VCaP (cell line): ENCODE measurements at regions not wholly inside any gene's neighbourhood (a gene's known extent, or its start where the extent isn't known, plus 50 kb on each side); places are given as distances from the start of the nearest gene placed in this dataset.
"Not testable (repeated sequence)": the region's sequence is repeated elsewhere in the genome, so short reads cannot be mapped to it uniquely, and the experiment has no call there.

Source experiments
- H3K27ac ChIP-seq: fragments of 450-650 bp; 2 replicates; pipeline ENCODE4 v1.5.1; 2017
- TF ChIP-seq, protein P1 (sequence below): fragments of 450-650 bp; conservative IDR thresholded peaks from 2 replicates; pipeline ENCODE4 v1.5.1; 2017; ENCODE audit warnings: mild to moderate bottlenecking, moderate library complexity

DNA sequence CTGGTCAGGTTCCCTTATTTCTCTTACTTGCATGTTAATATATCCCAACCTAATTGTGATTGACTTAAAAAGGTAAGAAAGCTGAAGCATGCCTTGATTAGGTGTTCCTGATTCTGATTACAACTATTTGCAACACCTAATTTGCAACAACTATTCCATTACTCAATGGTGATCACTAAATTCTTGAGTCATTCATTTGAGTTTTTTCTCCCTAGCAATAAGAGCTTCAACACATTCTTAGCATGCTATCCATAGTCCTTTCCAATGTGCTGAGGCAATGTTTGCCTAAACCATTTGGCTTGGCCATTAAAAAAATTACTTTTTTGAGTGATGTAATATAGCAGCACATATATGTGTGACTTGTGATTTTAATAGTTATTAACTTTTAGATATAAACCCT, 851.4 kb downstream of the TRAM1L1 start:
- no peak overlapping the region for H3K27ac ChIP-seq
- TF ChIP-seq, protein P1, sequence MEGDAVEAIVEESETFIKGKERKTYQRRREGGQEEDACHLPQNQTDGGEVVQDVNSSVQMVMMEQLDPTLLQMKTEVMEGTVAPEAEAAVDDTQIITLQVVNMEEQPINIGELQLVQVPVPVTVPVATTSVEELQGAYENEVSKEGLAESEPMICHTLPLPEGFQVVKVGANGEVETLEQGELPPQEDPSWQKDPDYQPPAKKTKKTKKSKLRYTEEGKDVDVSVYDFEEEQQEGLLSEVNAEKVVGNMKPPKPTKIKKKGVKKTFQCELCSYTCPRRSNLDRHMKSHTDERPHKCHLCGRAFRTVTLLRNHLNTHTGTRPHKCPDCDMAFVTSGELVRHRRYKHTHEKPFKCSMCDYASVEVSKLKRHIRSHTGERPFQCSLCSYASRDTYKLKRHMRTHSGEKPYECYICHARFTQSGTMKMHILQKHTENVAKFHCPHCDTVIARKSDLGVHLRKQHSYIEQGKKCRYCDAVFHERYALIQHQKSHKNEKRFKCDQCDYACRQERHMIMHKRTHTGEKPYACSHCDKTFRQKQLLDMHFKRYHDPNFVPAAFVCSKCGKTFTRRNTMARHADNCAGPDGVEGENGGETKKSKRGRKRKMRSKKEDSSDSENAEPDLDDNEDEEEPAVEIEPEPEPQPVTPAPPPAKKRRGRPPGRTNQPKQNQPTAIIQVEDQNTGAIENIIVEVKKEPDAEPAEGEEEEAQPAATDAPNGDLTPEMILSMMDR: no peak

DNA sequence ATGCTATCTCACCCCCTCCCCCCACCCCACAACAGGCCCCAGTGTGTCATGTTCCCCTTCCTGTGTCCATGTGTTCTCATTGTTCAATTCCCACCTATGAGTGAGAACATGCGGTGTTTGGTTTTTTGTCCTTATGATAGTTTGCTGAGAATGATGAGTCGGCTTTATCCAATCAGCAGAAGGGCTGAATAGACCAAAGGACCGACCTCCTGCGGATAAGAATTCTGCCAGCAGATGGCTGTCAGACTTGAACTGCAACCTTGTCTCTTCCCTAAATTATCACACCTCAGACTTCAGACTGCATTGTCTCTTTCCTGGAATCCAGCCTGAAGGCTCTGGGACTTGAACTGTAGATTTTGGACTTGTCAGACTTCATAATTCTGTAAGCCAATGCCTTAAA, 853.4 kb downstream of the TRAM1L1 start:
- H3K27ac ChIP-seq: not testable (repeated sequence)
- TF ChIP-seq, protein P1: peak; percentile 35

DNA sequence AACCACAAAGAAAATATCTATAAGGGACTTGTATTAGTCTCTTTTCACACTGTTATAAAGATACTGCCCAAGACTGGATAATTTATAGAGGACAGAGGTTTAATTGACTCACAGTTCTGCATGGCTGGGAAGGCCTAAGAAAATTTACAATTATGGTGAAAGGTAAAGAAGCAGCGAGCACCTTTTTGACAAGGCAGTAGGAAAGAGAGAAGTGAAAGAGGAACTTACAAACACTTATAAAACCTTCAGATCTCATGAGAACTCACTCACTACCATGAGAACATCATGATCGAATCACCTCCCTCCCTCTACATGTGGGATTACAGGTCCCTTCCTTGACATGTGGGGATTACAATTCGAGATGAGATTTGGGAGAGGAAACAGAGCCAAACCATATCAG, 856.0 kb downstream of the TRAM1L1 start:
- no peak overlapping the region for H3K27ac ChIP-seq
- TF ChIP-seq, protein P1: no peak

DNA sequence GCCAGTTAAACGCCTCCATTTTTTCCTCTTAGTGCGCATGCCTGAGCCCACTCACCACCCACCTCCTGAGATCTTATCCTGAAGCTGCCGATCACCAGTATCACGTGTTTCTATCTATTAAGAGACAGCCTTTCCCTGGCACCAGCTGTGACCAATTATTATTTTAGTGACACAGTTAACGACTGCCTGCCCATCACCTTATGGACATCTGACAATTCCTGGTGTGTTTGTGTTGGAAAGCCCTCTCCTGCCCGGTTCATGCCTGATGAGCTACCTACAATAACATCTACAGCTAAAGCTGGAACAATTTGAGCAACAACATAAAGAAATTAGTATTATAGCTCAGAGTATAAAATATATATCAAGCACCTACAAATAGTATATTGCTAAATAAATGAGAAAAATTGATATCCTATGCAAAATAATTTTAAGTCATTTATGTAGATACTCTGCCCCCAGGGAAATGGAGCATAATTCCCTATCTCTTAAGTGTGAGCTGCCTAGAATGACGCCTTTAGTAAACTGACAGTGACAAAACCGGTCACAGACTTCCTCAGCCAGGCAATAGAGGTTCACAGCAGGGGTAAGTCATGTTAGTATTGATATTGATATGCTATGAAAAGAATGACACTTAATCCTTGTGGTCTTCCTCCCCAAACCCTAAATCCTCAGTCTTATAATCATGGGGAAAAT, 862.2 kb downstream of the TRAM1L1 start:
- TF ChIP-seq, protein P1: no peak
- H3K27ac ChIP-seq: no peak overlapping the region

DNA sequence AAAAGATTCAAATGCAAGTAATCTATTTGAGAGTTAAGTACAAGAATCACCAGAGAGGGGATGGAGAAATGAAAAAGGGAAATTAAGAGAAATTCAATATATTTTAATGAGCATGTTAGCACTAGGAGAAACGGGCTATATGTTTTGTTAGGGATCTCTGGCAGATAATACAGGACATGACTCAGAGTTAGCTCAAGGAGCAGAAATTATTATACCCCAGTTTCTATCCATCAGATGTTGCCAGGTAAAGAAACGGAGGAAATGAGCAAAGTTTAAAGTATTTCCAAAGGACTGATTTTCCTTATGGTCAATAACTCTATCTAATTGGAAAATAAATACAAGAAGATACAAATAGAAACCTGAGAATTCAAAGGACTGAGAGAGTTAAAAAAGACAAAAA, 867.6 kb downstream of the TRAM1L1 start:
- no peak overlapping the region for H3K27ac ChIP-seq
- TF ChIP-seq, protein P1: no peak

DNA sequence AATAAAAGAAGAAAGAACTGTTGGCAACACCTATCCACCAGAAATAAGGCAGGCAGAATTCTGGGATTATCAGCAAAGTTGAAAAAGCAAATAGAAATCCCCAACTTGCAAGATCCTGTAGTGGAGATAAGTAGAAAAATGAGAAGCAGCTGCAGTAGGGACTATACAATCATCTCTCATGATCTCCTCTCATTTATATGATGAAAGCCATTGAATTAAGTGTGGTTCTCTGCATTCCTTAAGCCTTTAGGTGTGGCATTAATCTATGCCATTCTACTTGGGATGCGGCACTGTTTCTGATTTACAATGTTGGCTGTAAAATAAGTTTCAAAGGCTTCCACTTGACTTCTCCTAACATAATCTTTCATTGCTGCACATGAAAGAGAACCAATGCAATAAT, 869.8 kb downstream of the TRAM1L1 start:
- H3K27ac ChIP-seq: no peak overlapping the region
- TF ChIP-seq, protein P1: no peak

DNA sequence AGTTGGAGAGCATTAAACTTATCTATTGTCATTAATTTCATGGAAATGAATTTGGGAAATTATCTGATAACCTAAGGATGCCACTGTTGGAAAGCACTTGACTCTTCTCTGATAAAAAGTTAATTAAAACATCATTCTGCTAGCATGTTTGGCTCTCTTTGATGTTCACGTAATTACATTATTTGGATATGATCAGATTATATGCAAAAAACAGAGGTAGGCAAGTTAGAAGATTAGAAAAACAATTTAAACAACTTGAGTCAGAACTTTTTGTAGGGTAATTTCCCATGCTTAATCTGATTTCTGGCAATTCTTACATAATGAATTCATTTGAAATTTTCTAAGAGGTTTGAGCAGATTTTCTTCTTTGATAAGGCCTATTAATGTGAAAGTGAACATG, 882.9 kb downstream of the TRAM1L1 start:
- H3K27ac ChIP-seq: no peak overlapping the region
- TF ChIP-seq, protein P1: no peak
